Left ventricle myocardium superior (tissue), 1 donor: ENCODE measurements at regions not wholly inside any gene's neighbourhood (a gene's known extent, or its start where the extent isn't known, plus 50 kb on each side); places are given as distances from the start of the nearest gene placed in this dataset.

Source experiments
- ATAC-seq: fragments of 200-7000 bp; cut with Tn5 transposase; one replicate; pipeline ENCODE4 v1.9.1; 2020; ENCODE audit warnings: mild to moderate bottlenecking, moderate library complexity
- DNase-seq: peaks from one replicate; pipeline ENCODE4 v3.0.0-alpha.2; 2020
- intact Hi-C: fragments of 100-400 bp; cut with micrococcal nuclease; formaldehyde crosslinking; loops from one replicate; pipeline ENCODE4 v1.11.0; 2022
- donor health status: DM: no; HTN: yes; CAD: no; lungs with severe emphysema.

- ATAC-seq = no peak
- DNase-seq = no peak
- intact Hi-C loops = no loop called here
These were observed 229.0 kb upstream of the TENM3 start for GRCh38 chr4:182014164-182014563.

- no peak for DNase-seq
- ATAC-seq = no peak
- intact Hi-C loops = no loop called here
These were observed 228.2 kb upstream of the TENM3 start for GRCh38 chr4:182015014-182015413.

GRCh38 chr4:182015893-182016292, 227.3 kb upstream of the TENM3 start:
- no peak for ATAC-seq
- intact Hi-C loops = no loop called here
- no peak for DNase-seq

- intact Hi-C loops = no loop called here
- ATAC-seq (no peak), DNase-seq (no peak)
These were observed 226.2 kb upstream of the TENM3 start for GRCh38 chr4:182017038-182017437.

- ATAC-seq = no peak
- no peak for DNase-seq
- intact Hi-C loops = no loop called here
These were observed 224.5 kb upstream of the TENM3 start for GRCh38 chr4:182018691-182019090.

- intact Hi-C loops = no loop called here
- ATAC-seq = no peak
- no peak for DNase-seq
These were observed 224.0 kb upstream of the TENM3 start for GRCh38 chr4:182019148-182019652.

GRCh38 chr4:182022909-182023308, 220.3 kb upstream of the TENM3 start:
- no peak for ATAC-seq
- intact Hi-C loops = no loop called here
- DNase-seq = no peak

GRCh38 chr4:182023469-182023868, 219.7 kb upstream of the TENM3 start:
- intact Hi-C loops = no loop called here
- DNase-seq (no peak), ATAC-seq (no peak)

GRCh38 chr4:182042945-182043344, 200.3 kb upstream of the TENM3 start:
- DNase-seq = no peak
- ATAC-seq = no peak
- intact Hi-C loops = no loop called here

GRCh38 chr4:182048871-182049270, 194.3 kb upstream of the TENM3 start:
- DNase-seq = no peak
- intact Hi-C loops = no loop called here
- no peak for ATAC-seq

GRCh38 chr4:182056866-182057265, 186.3 kb upstream of the TENM3 start:
- intact Hi-C loops = no loop called here
- DNase-seq (no peak), ATAC-seq (no peak)

- ATAC-seq = no peak
- no peak for DNase-seq
- intact Hi-C loops = no loop called here
These were observed 180.7 kb upstream of the TENM3 start for GRCh38 chr4:182062458-182062857.

GRCh38 chr4:182062936-182063335, 180.3 kb upstream of the TENM3 start:
- intact Hi-C loops = no loop called here

GRCh38 chr4:182063651-182064050, 179.6 kb upstream of the TENM3 start:
- ATAC-seq = no peak
- no peak for DNase-seq
- intact Hi-C loops = no loop called here

More at GRCh38 chr4:182062936-182063335, 180.3 kb upstream of the TENM3 start:
- no peak for ATAC-seq
- DNase-seq = no peak

- DNase-seq (no peak), ATAC-seq (no peak)
- intact Hi-C loops = no loop called here
These were observed 177.9 kb upstream of the TENM3 start for GRCh38 chr4:182065255-182065654.

GRCh38 chr4:182066037-182066436, 177.2 kb upstream of the TENM3 start:
- no peak for DNase-seq
- no peak for ATAC-seq
- intact Hi-C loops = no loop called here

- intact Hi-C loops = no loop called here
- no peak for ATAC-seq
- DNase-seq = no peak
These were observed 175.4 kb upstream of the TENM3 start for GRCh38 chr4:182067828-182068227.

GRCh38 chr4:182068920-182069319, 174.3 kb upstream of the TENM3 start:
- intact Hi-C loops = no loop called here
- no peak for ATAC-seq
- DNase-seq = no peak

- intact Hi-C loops = no loop called here
- DNase-seq (no peak), ATAC-seq (no peak)
These were observed 169.9 kb upstream of the TENM3 start for GRCh38 chr4:182073278-182073677.

- no peak for DNase-seq
- intact Hi-C loops = no loop called here
These were observed 169.1 kb upstream of the TENM3 start for GRCh38 chr4:182074139-182074538.

GRCh38 chr4:182074810-182075209, 168.4 kb upstream of the TENM3 start:
- intact Hi-C loops = no loop called here

More at GRCh38 chr4:182074139-182074538, 169.1 kb upstream of the TENM3 start:
- no peak for ATAC-seq

GRCh38 chr4:182082910-182083309, 160.3 kb upstream of the TENM3 start:
- no peak for ATAC-seq

More at GRCh38 chr4:182074810-182075209, 168.4 kb upstream of the TENM3 start:
- no peak for ATAC-seq
- no peak for DNase-seq

More at GRCh38 chr4:182082910-182083309, 160.3 kb upstream of the TENM3 start:
- intact Hi-C loops = no loop called here
- no peak for DNase-seq
